HUES6 (cell line): ENCODE measurements at regions not wholly inside any gene's neighbourhood (a gene's known extent, or its start where the extent isn't known, plus 50 kb on each side); places are given as distances from the start of the nearest gene placed in this dataset.
"Not testable (repeated sequence)": the region's sequence is repeated elsewhere in the genome, so short reads cannot be mapped to it uniquely, and the experiment has no call there.

Experiments used
- H3K27ac ChIP-seq: 2 replicates; pipeline ENCODE4 v1.7.0; 2013; ENCODE audit warnings: low read depth, mild to moderate bottlenecking, low read length, inconsistent platforms
- H3K27me3 ChIP-seq: 2 replicates; pipeline ENCODE4 v1.6.1; 2013; ENCODE audit warnings: low read length; ENCODE audit not compliant: control insufficient read depth, insufficient read depth
- H3K36me3 ChIP-seq: 2 replicates; pipeline ENCODE4 v1.6.1; 2013; ENCODE audit warnings: low read length; ENCODE audit not compliant: control insufficient read depth, insufficient read depth
- H3K4me1 ChIP-seq: 2 replicates; pipeline ENCODE4 v1.6.1; 2013; ENCODE audit warnings: low read length; ENCODE audit not compliant: control insufficient read depth, insufficient read depth
- H3K4me3 ChIP-seq: 2 replicates; pipeline ENCODE4 v1.5.1; 2013; ENCODE audit warnings: low read depth, low read length
- H3K9ac ChIP-seq: one replicate; pipeline ENCODE4 v1.6.1; 2013; ENCODE audit warnings: mild to moderate bottlenecking, low read length
- H3K9me3 ChIP-seq: 2 replicates; pipeline ENCODE4 v1.6.1; 2013; ENCODE audit warnings: low read depth, low read length; ENCODE audit not compliant: control insufficient read depth, insufficient read depth

DNA sequence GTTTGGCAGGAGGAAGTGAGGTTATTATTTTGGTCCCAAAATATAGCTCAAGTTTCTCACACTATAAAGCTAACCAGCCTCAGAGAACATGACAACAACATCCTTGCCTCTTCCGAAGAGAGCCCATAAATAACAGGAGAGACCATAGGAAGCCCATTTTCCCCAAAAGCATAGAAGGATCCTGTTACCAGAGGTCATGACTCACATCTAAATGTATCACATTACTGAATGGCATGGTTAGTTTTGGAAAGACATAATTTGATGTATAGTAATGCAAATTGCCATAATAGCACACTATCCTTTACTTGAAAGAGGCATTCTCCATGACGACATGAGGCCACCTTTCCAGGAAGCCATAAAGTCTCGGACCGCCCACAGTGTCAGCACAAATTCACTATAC lies 238.8 kb upstream of the GRIA3 start:
- Histone ChIP-seq H3K36me3 (no peaks in the 10 kb centered on the region), H3K4me3 (no peak overlapping the region), H3K27ac (no peak overlapping the region), H3K27me3 (no peaks in the 10 kb centered on the region; the same call in 1 of the 2 replicates), H3K4me1 (no peaks in the 10 kb centered on the region), H3K9ac (no peak overlapping the region), H3K9me3 (no peaks in the 10 kb centered on the region)

GRCh38 chrX:122972604-122973003 lies 211.5 kb upstream of the GRIA3 start:
- no peak overlapping the region for H3K4me3 ChIP-seq
- H3K9me3 ChIP-seq, result peaks cover 28% of the 10 kb centered on the region
- no peaks in the 10 kb centered on the region for H3K36me3 ChIP-seq
- H3K9ac ChIP-seq, result no peak overlapping the region
- no peaks in the 10 kb centered on the region; the same call in 1 of the 2 replicates for H3K27me3 ChIP-seq
- no peak overlapping the region for H3K27ac ChIP-seq
- H3K4me1 ChIP-seq, result no peaks in the 10 kb centered on the region

DNA sequence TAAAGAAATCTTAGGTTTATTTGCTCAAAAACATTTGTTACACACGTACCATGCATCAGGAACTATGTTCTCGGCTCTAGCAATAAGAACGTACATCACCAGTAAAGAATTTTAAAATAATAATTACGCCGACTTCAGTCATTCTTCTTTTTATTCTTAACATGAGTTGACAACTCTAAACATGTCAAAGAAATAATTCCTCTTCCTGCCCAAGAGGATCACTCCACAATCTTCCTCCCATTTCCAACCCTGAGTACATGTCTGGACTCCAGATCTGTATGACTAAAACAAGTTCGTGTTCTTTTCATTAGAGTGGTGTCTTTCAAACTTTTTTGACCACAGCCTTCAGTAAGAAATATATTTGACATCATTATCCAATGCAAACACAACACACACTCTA lies 201.6 kb upstream of the GRIA3 start:
- Histone ChIP-seq H3K4me3 (no peak overlapping the region), H3K27me3 (no peaks in the 10 kb centered on the region; the same call in 1 of the 2 replicates), H3K9ac (no peak overlapping the region), H3K36me3 (no peaks in the 10 kb centered on the region), H3K4me1 (no peaks in the 10 kb centered on the region), H3K9me3 (peaks cover 14% of the 10 kb centered on the region; the same call in 1 of the 2 replicates), H3K27ac (no peak overlapping the region)

- not testable (repeated sequence) for H3K36me3 ChIP-seq, H3K9me3 ChIP-seq, H3K9ac ChIP-seq, H3K4me3 ChIP-seq, H3K27me3 ChIP-seq, H3K4me1 ChIP-seq, H3K27ac ChIP-seq
These were observed 181.2 kb upstream of the GRIA3 start for GRCh38 chrX:123002844-123003243.

- Histone ChIP-seq H3K36me3 (no peaks in the 10 kb centered on the region), H3K9me3 (no peaks in the 10 kb centered on the region), H3K4me1 (no peaks in the 10 kb centered on the region), H3K9ac (no peak overlapping the region), H3K27me3 (no peaks in the 10 kb centered on the region), H3K27ac (no peak overlapping the region), H3K4me3 (no peak overlapping the region)
These were observed 170.9 kb upstream of the GRIA3 start for GRCh38 chrX:123013141-123013540.

- H3K9me3 ChIP-seq, result no peaks in the 10 kb centered on the region
- H3K4me3 ChIP-seq, result no peak overlapping the region
- H3K4me1 ChIP-seq, result no peaks in the 10 kb centered on the region
- no peak overlapping the region for H3K27ac ChIP-seq
- peaks cover 3% of the 10 kb centered on the region; the same call in 1 of the 2 replicates for H3K27me3 ChIP-seq
- H3K36me3 ChIP-seq, result no peaks in the 10 kb centered on the region
- no peak overlapping the region for H3K9ac ChIP-seq
These were observed 147.7 kb upstream of the GRIA3 start for GRCh38 chrX:123036401-123036800.

- Histone ChIP-seq H3K9ac (no peak overlapping the region), H3K27ac (no peak overlapping the region), H3K4me1 (no peaks in the 10 kb centered on the region), H3K4me3 (no peak overlapping the region), H3K36me3 (no peaks in the 10 kb centered on the region), H3K9me3 (no peaks in the 10 kb centered on the region), H3K27me3 (no peaks in the 10 kb centered on the region; the same call in 1 of the 2 replicates)
These were observed 134.9 kb upstream of the GRIA3 start for GRCh38 chrX:123049071-123049625.

GRCh38 chrX:123060986-123061385 lies 123.1 kb upstream of the GRIA3 start:
- H3K4me1 ChIP-seq, result no peaks in the 10 kb centered on the region
- H3K27ac ChIP-seq, result no peak overlapping the region
- H3K36me3 ChIP-seq, result no peaks in the 10 kb centered on the region
- no peaks in the 10 kb centered on the region for H3K27me3 ChIP-seq
- no peak overlapping the region for H3K9ac ChIP-seq
- H3K4me3 ChIP-seq, result no peak overlapping the region
- H3K9me3 ChIP-seq, result no peaks in the 10 kb centered on the region

DNA sequence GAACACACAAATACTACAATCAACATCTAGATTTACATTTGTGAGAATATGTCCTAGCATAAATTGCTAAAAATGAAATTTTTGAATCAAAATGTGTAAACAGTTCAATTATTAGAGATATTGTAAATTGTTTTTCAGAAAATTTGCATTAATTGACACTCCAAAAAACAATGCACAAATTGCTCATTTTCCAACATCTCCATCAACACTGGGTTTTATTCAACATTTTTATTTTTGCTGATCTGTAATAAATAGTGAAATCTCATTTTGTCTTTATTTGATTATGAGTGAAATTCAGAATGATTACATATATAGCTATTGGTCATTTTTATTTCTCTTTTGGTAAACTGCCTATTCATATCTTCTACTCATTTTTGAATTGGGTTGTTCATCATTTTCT lies 120.0 kb upstream of the GRIA3 start:
- H3K36me3 ChIP-seq, result no peaks in the 10 kb centered on the region
- H3K27me3 ChIP-seq, result no peaks in the 10 kb centered on the region; the same call in 1 of the 2 replicates
- H3K9ac ChIP-seq, result no peak overlapping the region
- no peak overlapping the region for H3K27ac ChIP-seq
- no peaks in the 10 kb centered on the region for H3K9me3 ChIP-seq
- H3K4me3 ChIP-seq, result no peak overlapping the region
- H3K4me1 ChIP-seq, result no peaks in the 10 kb centered on the region

- Histone ChIP-seq H3K9me3 (no peaks in the 10 kb centered on the region), H3K4me1 (peaks cover 4% of the 10 kb centered on the region; the same call in 1 of the 2 replicates), H3K36me3 (no peaks in the 10 kb centered on the region)
These were observed 111.2 kb upstream of the GRIA3 start for GRCh38 chrX:123072686-123073385.

GRCh38 chrX:123075947-123076561 lies 108.0 kb upstream of the GRIA3 start:
- Histone ChIP-seq H3K9ac (no peak overlapping the region), H3K36me3 (no peaks in the 10 kb centered on the region), H3K4me1 (peaks cover 4% of the 10 kb centered on the region; the same call in 1 of the 2 replicates), H3K27ac (no peak overlapping the region), H3K9me3 (no peaks in the 10 kb centered on the region), H3K27me3 (no peaks in the 10 kb centered on the region; the same call in 1 of the 2 replicates), H3K4me3 (no peak overlapping the region)

More at GRCh38 chrX:123072686-123073385, 111.2 kb upstream of the GRIA3 start:
- Histone ChIP-seq H3K27ac (no peak overlapping the region), H3K27me3 (no peaks in the 10 kb centered on the region; the same call in 1 of the 2 replicates), H3K4me3 (no peak overlapping the region), H3K9ac (no peak overlapping the region)
